WTC11 (cell line): ENCODE measurements at regions not wholly inside any gene's neighbourhood (a gene's known extent, or its start where the extent isn't known, plus 50 kb on each side); places are given as distances from the start of the nearest gene placed in this dataset.

ENCODE experiments used
- ATAC-seq: fragments of 200-7000 bp; cut with Tn5 transposase; 2 replicates; pipeline ENCODE4 v1.10.0; 2021; ENCODE audit warnings: mild to moderate bottlenecking, moderate library complexity
- CTCF ChIA-PET: fragments of 300-600 bp; sonication (Branson Sonifier 250); formaldehyde crosslinking; loops from one replicate; lab custom pipeline; 2021; ENCODE audit warnings: antibody characterized with exemption; lab: Charles Lee
- POLR2A ChIA-PET: fragments of 350-600 bp; sonication (Branson Sonifier 250); formaldehyde crosslinking; loops from one replicate; lab custom pipeline; 2021; ENCODE audit warnings: antibody characterized with exemption; lab: Charles Lee
- DNase-seq: peaks from one replicate; pipeline ENCODE4 v3.0.0; 2021; ENCODE audit warnings: low spot score
- H3K27ac Mint-ChIP-seq: 2 replicates; pipeline ENCODE4 v1.8.0; 2021; ENCODE audit warnings: mixed read lengths
- H3K27me3 Mint-ChIP-seq: 2 replicates; pipeline ENCODE4 v1.8.0; 2021; ENCODE audit warnings: low read depth, mild to moderate bottlenecking, moderate library complexity, mixed read lengths
- H3K36me3 Mint-ChIP-seq: 2 replicates; pipeline ENCODE4 v1.8.0; 2021; ENCODE audit warnings: mixed read lengths
- H3K4me1 Mint-ChIP-seq: 2 replicates; pipeline ENCODE4 v1.8.0; 2022; ENCODE audit warnings: mixed read lengths
- H3K4me3 Mint-ChIP-seq: 2 replicates; pipeline ENCODE4 v1.8.0; 2021; ENCODE audit warnings: mild to moderate bottlenecking, moderate library complexity, mixed read lengths
- H3K9me3 Mint-ChIP-seq: 2 replicates; pipeline ENCODE4 v1.8.0; 2021; ENCODE audit warnings: mixed read lengths
- CREM ChIP-seq: sonication (generic); formaldehyde crosslinking; IDR thresholded peaks from 2 replicates; pipeline ENCODE4 v1.8.1; 2022; ENCODE audit warnings: mild to moderate bottlenecking, missing genetic modification reagents, moderate library complexity
- ELF4 ChIP-seq: sonication (generic); formaldehyde crosslinking; IDR thresholded peaks from 2 replicates; pipeline ENCODE4 v1.8.1; 2022; ENCODE audit warnings: low read depth, mild to moderate bottlenecking, moderate library complexity, missing genetic modification reagents
- MXD4 ChIP-seq: fragments of 250-450 bp; sonication (Bioruptor Pico); IDR thresholded peaks from 2 replicates; pipeline ENCODE4 v1.8.0; 2021; ENCODE audit warnings: mild to moderate bottlenecking, moderate library complexity, borderline replicate concordance
- MYBL2 ChIP-seq: sonication (generic); formaldehyde crosslinking; IDR thresholded peaks from 2 replicates; pipeline ENCODE4 v1.8.1; 2023; ENCODE audit warnings: mild to moderate bottlenecking, moderate library complexity, missing genetic modification reagents
- NFE2L1 ChIP-seq: sonication (generic); formaldehyde crosslinking; IDR thresholded peaks from 2 replicates; pipeline ENCODE4 v1.8.1; 2023; ENCODE audit warnings: missing genetic modification reagents
- RELA ChIP-seq: sonication (generic); formaldehyde crosslinking; IDR thresholded peaks from 2 replicates; pipeline ENCODE4 v1.8.1; 2022; ENCODE audit warnings: missing genetic modification reagents, mild to moderate bottlenecking, borderline replicate concordance
- SP1 ChIP-seq: sonication (generic); formaldehyde crosslinking; conservative IDR thresholded peaks from 2 replicates; pipeline ENCODE4 v1.8.1; 2022; ENCODE audit warnings: missing genetic modification reagents
- ZBTB21 ChIP-seq: sonication (generic); formaldehyde crosslinking; IDR thresholded peaks from 2 replicates; pipeline ENCODE4 v1.8.1; 2023; ENCODE audit warnings: mild to moderate bottlenecking, missing genetic modification reagents, borderline replicate concordance
- ZNF219 ChIP-seq: sonication (generic); formaldehyde crosslinking; IDR thresholded peaks from 2 replicates; pipeline ENCODE4 v1.8.0; 2023; ENCODE audit warnings: missing genetic modification reagents, mild to moderate bottlenecking, borderline replicate concordance
- ZNF263 ChIP-seq: sonication (generic); formaldehyde crosslinking; IDR thresholded peaks from 2 replicates; pipeline ENCODE4 v1.8.1; 2022; ENCODE audit warnings: low read depth, mild to moderate bottlenecking, moderate library complexity, missing genetic modification reagents
- ZNF416 ChIP-seq: fragments of 250-450 bp; sonication (Bioruptor Pico); IDR thresholded peaks from 2 replicates; pipeline ENCODE4 v1.9.0; 2021; ENCODE audit warnings: mild to moderate bottlenecking, inconsistent platforms
- ZNF423 ChIP-seq: fragments of 250-450 bp; sonication (Bioruptor Pico); IDR thresholded peaks from 2 replicates; pipeline ENCODE4 v2.1.2; 2022; ENCODE audit warnings: mild to moderate bottlenecking, moderate library complexity
- TF ChIP-seq, protein P1 (sequence below): sonication (generic); formaldehyde crosslinking; IDR thresholded peaks from 2 replicates; pipeline ENCODE4 v1.8.1; 2023; ENCODE audit warnings: mild to moderate bottlenecking, missing genetic modification reagents, moderate library complexity
- TF ChIP-seq, protein P2 (sequence below): sonication (generic); formaldehyde crosslinking; IDR thresholded peaks from 2 replicates; pipeline ENCODE4 v1.8.1; 2023; ENCODE audit warnings: mild to moderate bottlenecking, missing genetic modification reagents
- TF ChIP-seq, protein P3 (sequence below): sonication (generic); formaldehyde crosslinking; IDR thresholded peaks from 2 replicates; pipeline ENCODE4 v1.8.1; 2023; ENCODE audit warnings: mild to moderate bottlenecking, missing genetic modification reagents, borderline replicate concordance
- TF ChIP-seq, protein P4 (sequence below): sonication (generic); formaldehyde crosslinking; conservative IDR thresholded peaks from 2 replicates; pipeline ENCODE4 v1.8.1; 2022; ENCODE audit warnings: mild to moderate bottlenecking, missing genetic modification reagents
- TF ChIP-seq, protein P5 (sequence below): sonication (generic); formaldehyde crosslinking; IDR thresholded peaks from 2 replicates; pipeline ENCODE4 v1.8.1; 2023; ENCODE audit warnings: mild to moderate bottlenecking, missing genetic modification reagents
- TF ChIP-seq, protein P6 (sequence below): fragments of 250-450 bp; sonication (Bioruptor Pico); IDR thresholded peaks from 2 replicates; pipeline ENCODE4 v1.9.0; 2021; ENCODE audit warnings: moderate library complexity, mild to moderate bottlenecking, inconsistent platforms, borderline replicate concordance
- TF ChIP-seq, protein P7 (sequence below): sonication (generic); formaldehyde crosslinking; IDR thresholded peaks from 2 replicates; pipeline ENCODE4 v1.8.0; 2022; ENCODE audit warnings: mild to moderate bottlenecking, missing genetic modification reagents
- TF ChIP-seq, protein P8 (sequence below): sonication (generic); formaldehyde crosslinking; IDR thresholded peaks from 2 replicates; pipeline ENCODE4 v1.8.0; 2022; ENCODE audit warnings: mild to moderate bottlenecking, missing genetic modification reagents
- TF ChIP-seq, protein P9 (sequence below): sonication (generic); formaldehyde crosslinking; IDR thresholded peaks from 2 replicates; pipeline ENCODE4 v1.8.1; 2023; ENCODE audit warnings: mild to moderate bottlenecking, missing genetic modification reagents, moderate library complexity

DNA sequence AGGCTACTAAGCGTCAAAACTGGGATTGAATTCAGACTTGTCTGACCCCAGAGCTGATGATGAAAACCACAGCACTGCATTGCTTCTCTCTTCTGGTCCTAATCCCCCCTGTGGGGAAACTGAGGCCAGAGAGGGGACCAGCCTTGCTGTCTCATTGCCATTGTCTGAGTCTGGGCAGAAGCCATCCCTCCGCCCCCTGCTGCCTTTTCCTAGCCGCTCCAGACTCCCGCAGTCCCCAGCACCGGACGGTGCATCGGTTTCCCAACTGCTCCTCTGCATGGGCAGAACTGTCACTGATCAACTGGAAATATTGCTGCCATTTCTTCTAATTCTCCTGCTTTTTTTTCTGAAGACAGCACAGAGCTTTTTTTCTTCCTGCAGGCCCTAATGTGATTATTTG is 157.4 kb downstream of the ACTL8 start:
- Mint-ChIP-seq H3K27ac (no peak overlapping the region), H3K4me3 (no peak overlapping the region), H3K36me3 (no peaks in the 10 kb centered on the region)
- no peak for ATAC-seq
- TF ChIP-seq, protein P1, sequence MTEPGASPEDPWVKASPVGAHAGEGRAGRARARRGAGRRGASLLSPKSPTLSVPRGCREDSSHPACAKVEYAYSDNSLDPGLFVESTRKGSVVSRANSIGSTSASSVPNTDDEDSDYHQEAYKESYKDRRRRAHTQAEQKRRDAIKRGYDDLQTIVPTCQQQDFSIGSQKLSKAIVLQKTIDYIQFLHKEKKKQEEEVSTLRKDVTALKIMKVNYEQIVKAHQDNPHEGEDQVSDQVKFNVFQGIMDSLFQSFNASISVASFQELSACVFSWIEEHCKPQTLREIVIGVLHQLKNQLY (CRISPR knock-in tag), result no peak
- no peak for TF ChIP-seq ZNF423 (CRISPR knock-in tag)
- no peak for TF ChIP-seq NFE2L1 (CRISPR knock-in tag)
- TF ChIP-seq ZNF263, result no peak
- TF ChIP-seq SP1 (CRISPR knock-in tag), result no peak
- TF ChIP-seq, protein P2, sequence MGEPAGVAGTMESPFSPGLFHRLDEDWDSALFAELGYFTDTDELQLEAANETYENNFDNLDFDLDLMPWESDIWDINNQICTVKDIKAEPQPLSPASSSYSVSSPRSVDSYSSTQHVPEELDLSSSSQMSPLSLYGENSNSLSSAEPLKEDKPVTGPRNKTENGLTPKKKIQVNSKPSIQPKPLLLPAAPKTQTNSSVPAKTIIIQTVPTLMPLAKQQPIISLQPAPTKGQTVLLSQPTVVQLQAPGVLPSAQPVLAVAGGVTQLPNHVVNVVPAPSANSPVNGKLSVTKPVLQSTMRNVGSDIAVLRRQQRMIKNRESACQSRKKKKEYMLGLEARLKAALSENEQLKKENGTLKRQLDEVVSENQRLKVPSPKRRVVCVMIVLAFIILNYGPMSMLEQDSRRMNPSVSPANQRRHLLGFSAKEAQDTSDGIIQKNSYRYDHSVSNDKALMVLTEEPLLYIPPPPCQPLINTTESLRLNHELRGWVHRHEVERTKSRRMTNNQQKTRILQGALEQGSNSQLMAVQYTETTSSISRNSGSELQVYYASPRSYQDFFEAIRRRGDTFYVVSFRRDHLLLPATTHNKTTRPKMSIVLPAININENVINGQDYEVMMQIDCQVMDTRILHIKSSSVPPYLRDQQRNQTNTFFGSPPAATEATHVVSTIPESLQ, result no peak
- TF ChIP-seq ELF4, result no peak
- TF ChIP-seq, protein P3, sequence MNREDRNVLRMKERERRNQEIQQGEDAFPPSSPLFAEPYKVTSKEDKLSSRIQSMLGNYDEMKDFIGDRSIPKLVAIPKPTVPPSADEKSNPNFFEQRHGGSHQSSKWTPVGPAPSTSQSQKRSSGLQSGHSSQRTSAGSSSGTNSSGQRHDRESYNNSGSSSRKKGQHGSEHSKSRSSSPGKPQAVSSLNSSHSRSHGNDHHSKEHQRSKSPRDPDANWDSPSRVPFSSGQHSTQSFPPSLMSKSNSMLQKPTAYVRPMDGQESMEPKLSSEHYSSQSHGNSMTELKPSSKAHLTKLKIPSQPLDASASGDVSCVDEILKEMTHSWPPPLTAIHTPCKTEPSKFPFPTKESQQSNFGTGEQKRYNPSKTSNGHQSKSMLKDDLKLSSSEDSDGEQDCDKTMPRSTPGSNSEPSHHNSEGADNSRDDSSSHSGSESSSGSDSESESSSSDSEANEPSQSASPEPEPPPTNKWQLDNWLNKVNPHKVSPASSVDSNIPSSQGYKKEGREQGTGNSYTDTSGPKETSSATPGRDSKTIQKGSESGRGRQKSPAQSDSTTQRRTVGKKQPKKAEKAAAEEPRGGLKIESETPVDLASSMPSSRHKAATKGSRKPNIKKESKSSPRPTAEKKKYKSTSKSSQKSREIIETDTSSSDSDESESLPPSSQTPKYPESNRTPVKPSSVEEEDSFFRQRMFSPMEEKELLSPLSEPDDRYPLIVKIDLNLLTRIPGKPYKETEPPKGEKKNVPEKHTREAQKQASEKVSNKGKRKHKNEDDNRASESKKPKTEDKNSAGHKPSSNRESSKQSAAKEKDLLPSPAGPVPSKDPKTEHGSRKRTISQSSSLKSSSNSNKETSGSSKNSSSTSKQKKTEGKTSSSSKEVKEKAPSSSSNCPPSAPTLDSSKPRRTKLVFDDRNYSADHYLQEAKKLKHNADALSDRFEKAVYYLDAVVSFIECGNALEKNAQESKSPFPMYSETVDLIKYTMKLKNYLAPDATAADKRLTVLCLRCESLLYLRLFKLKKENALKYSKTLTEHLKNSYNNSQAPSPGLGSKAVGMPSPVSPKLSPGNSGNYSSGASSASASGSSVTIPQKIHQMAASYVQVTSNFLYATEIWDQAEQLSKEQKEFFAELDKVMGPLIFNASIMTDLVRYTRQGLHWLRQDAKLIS, result no peak
- TF ChIP-seq, all 79 proteins: peak for 0
- DNase-seq, result no peak
- H3K27me3 Mint-ChIP-seq, result peaks cover 3% of the 10 kb centered on the region; the same call in 1 of the 2 replicates
- CTCF ChIA-PET, result interaction anchor here (0.7 to 2.5 kb wide), 3 partner anchors 11 to 669 kb away, joined by 3 to 6 read pairs (median 6); no protein-coding TSS in a partner anchor
- H3K9me3 Mint-ChIP-seq, result no peaks in the 10 kb centered on the region
- peaks cover 24% of the 10 kb centered on the region for H3K4me1 Mint-ChIP-seq
- POLR2A ChIA-PET, result no interaction called here

DNA sequence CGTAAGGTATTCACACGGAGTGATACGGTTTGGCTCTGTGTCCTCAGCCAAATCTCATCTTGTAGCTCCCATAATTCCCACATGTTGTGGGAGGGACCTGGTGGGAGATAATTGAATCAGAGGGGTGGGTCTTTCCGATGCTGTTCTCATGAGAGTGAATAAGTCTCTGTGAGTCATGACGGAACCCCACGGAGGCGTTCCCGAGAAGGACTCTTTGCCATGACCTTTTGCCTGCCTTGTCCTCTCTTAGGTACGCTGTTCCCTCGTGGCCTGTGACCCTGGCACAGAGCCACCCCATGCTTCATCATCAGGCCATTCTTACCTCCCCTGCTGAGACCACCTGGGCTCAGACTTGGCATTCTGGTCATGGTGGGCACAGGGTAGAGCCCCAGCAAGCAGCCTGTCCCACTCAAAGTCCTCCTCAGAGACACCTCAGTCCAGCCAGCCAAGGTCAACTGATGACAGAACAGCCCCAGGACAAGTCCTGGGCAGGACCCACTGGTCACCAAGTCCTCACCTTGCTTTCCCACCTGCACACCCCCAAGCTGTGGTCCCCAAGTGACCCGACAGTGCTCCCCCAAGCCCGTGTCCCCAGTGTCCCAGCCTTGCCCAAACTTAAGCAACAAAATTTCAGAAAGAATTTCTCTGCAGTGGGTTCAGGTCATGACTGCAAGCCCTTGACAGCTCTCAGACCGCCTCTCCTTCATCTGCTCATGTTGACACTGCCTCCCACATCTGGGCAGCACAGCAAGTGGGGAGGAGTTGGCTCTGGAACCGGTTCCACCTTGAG is 158.4 kb downstream of the ACTL8 start:
- ChIA-PET POLR2A (no interaction called here), CTCF (interaction anchor here (1.0 to 2.5 kb wide), 4 partner anchors 10 to 668 kb away, joined by 4 to 7 read pairs (median 6); no protein-coding TSS in a partner anchor)
- ATAC-seq, result no peak
- Mint-ChIP-seq H3K4me3 (no peak overlapping the region), H3K4me1 (peaks cover 24% of the 10 kb centered on the region), H3K27me3 (peaks cover 3% of the 10 kb centered on the region), H3K27ac (no peak overlapping the region), H3K9me3 (no peaks in the 10 kb centered on the region), H3K36me3 (no peaks in the 10 kb centered on the region)
- DNase-seq, result no peak
- no peak for TF ChIP-seq MXD4 (CRISPR knock-in tag)
- TF ChIP-seq RELA, result no peak
- TF ChIP-seq, protein P4, sequence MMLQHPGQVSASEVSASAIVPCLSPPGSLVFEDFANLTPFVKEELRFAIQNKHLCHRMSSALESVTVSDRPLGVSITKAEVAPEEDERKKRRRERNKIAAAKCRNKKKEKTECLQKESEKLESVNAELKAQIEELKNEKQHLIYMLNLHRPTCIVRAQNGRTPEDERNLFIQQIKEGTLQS (CRISPR knock-in tag), result no peak
- no peak for TF ChIP-seq ZNF416 (CRISPR knock-in tag)
- TF ChIP-seq, protein P5, sequence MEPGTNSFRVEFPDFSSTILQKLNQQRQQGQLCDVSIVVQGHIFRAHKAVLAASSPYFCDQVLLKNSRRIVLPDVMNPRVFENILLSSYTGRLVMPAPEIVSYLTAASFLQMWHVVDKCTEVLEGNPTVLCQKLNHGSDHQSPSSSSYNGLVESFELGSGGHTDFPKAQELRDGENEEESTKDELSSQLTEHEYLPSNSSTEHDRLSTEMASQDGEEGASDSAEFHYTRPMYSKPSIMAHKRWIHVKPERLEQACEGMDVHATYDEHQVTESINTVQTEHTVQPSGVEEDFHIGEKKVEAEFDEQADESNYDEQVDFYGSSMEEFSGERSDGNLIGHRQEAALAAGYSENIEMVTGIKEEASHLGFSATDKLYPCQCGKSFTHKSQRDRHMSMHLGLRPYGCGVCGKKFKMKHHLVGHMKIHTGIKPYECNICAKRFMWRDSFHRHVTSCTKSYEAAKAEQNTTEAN (CRISPR knock-in tag), result no peak
- TF ChIP-seq ZBTB21 (CRISPR knock-in tag), result no peak
- no peak for TF ChIP-seq ZNF219
- TF ChIP-seq, protein P6, sequence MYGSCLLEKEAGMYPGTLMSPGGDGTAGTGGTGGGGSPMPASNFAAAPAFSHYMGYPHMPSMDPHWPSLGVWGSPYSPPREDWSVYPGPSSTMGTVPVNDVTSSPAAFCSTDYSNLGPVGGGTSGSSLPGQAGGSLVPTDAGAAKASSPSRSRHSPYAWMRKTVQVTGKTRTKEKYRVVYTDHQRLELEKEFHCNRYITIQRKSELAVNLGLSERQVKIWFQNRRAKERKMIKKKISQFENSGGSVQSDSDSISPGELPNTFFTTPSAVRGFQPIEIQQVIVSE (CRISPR knock-in tag), result no peak
- no peak for TF ChIP-seq CREM (CRISPR knock-in tag)
- no peak for TF ChIP-seq MYBL2
- TF ChIP-seq, protein P7, sequence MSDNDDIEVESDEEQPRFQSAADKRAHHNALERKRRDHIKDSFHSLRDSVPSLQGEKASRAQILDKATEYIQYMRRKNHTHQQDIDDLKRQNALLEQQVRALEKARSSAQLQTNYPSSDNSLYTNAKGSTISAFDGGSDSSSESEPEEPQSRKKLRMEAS (CRISPR knock-in tag), result no peak
- TF ChIP-seq, protein P8, sequence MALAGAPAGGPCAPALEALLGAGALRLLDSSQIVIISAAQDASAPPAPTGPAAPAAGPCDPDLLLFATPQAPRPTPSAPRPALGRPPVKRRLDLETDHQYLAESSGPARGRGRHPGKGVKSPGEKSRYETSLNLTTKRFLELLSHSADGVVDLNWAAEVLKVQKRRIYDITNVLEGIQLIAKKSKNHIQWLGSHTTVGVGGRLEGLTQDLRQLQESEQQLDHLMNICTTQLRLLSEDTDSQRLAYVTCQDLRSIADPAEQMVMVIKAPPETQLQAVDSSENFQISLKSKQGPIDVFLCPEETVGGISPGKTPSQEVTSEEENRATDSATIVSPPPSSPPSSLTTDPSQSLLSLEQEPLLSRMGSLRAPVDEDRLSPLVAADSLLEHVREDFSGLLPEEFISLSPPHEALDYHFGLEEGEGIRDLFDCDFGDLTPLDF (CRISPR knock-in tag), result no peak
- TF ChIP-seq, protein P9, sequence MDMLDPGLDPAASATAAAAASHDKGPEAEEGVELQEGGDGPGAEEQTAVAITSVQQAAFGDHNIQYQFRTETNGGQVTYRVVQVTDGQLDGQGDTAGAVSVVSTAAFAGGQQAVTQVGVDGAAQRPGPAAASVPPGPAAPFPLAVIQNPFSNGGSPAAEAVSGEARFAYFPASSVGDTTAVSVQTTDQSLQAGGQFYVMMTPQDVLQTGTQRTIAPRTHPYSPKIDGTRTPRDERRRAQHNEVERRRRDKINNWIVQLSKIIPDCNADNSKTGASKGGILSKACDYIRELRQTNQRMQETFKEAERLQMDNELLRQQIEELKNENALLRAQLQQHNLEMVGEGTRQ (CRISPR knock-in tag), result no peak
